NB4 (cell line): ENCODE measurements at regions not wholly inside any gene's neighbourhood (a gene's known extent, or its start where the extent isn't known, plus 50 kb on each side); places are given as distances from the start of the nearest gene placed in this dataset.

Experiments used
- CTCF ChIP-seq: IDR thresholded peaks from one replicate; pipeline ENCODE4 v1.5.1; 2012; ENCODE audit warnings: low read depth, low read length
- MYC ChIP-seq: IDR thresholded peaks from 2 replicates; pipeline ENCODE4 v1.6.1; 2011; ENCODE audit warnings: low read depth, low read length

- TF ChIP-seq CTCF (no peak), MYC (no peak)
Measured at GRCh38 chr4:62196338-62196737, 996.2 kb downstream of the ADGRL3 start.
